Colonic mucosa (tissue), 4 donors: ENCODE measurements at regions not wholly inside any gene's neighbourhood (a gene's known extent, or its start where the extent isn't known, plus 50 kb on each side); places are given as distances from the start of the nearest gene placed in this dataset.

Source experiments
- DNase-seq: peaks from one replicate; pipeline ENCODE4 v3.0.0-alpha.2; 2020
- H3K27ac ChIP-seq: fragments of 200-600 bp; one replicate; pipeline ENCODE4 v1.8.0; 2021
- H3K27me3 ChIP-seq: fragments of 200-600 bp; one replicate; pipeline ENCODE4 v1.8.0; 2021
- H3K36me3 ChIP-seq: fragments of 200-600 bp; one replicate; pipeline ENCODE4 v1.8.0; 2021
- H3K4me1 ChIP-seq: fragments of 200-600 bp; one replicate; pipeline ENCODE4 v1.8.0; 2021; ENCODE audit warnings: mild to moderate bottlenecking
- H3K4me3 ChIP-seq: fragments of 200-600 bp; one replicate; pipeline ENCODE4 v1.8.0; 2021
- H3K9ac ChIP-seq, 2 donors: one replicate each; pipeline ENCODE4 v1.7.0; 2013; ENCODE audit warnings: control low read depth in 2 of 2, low read depth in 2 of 2, low read length in 2 of 2
- H3K9me3 ChIP-seq: fragments of 200-600 bp; one replicate; pipeline ENCODE4 v1.8.0; 2021
- CTCF ChIP-seq: fragments of 200-600 bp; IDR thresholded peaks from one replicate; pipeline ENCODE4 v1.8.0; 2022; ENCODE audit warnings: antibody characterized with exemption, mild to moderate bottlenecking
- intact Hi-C: fragments of 100-400 bp; cut with DNase I; formaldehyde crosslinking; loops from one replicate; pipeline ENCODE4 v1.14.1; 2022
- donor health status: healthy.
- donor health status: DM: no; HTN: no; CAD: no.
- donor health status: DM: no; HTN: no; CAD: no.

GRCh38 chr2:122029456-122029855 lies 274.0 kb downstream of the TSN start:
- no peak for TF ChIP-seq CTCF
- no peaks in the 10 kb centered on the region for H3K27me3 ChIP-seq
- H3K4me3 ChIP-seq, result no peak overlapping the region
- H3K36me3 ChIP-seq, result no peaks in the 10 kb centered on the region
- no peak for DNase-seq
- intact Hi-C loops, result no loop called here
- no peaks in the 10 kb centered on the region for H3K9me3 ChIP-seq
- no peak overlapping the region for H3K27ac ChIP-seq
- no peaks in the 10 kb centered on the region for H3K4me1 ChIP-seq
- no peak overlapping the region for H3K9ac ChIP-seq

GRCh38 chr2:122029945-122030344 lies 274.5 kb downstream of the TSN start:
- Histone ChIP-seq H3K36me3 (no peaks in the 10 kb centered on the region), H3K4me1 (no peaks in the 10 kb centered on the region), H3K27ac (no peak overlapping the region), H3K27me3 (no peaks in the 10 kb centered on the region), H3K9ac (no peak overlapping the region), H3K4me3 (no peak overlapping the region), H3K9me3 (no peaks in the 10 kb centered on the region)
- intact Hi-C loops, result no loop called here
- TF ChIP-seq CTCF, result no peak
- no peak for DNase-seq

GRCh38 chr2:122031544-122032263 lies 276.3 kb downstream of the TSN start:
- no peaks in the 10 kb centered on the region for H3K9me3 ChIP-seq
- H3K4me3 ChIP-seq, result no peak overlapping the region
- no peaks in the 10 kb centered on the region for H3K4me1 ChIP-seq
- H3K27ac ChIP-seq, result no peak overlapping the region
- H3K27me3 ChIP-seq, result no peaks in the 10 kb centered on the region
- no peak for TF ChIP-seq CTCF
- DNase-seq, result no peak
- intact Hi-C loops, result no loop called here
- no peak overlapping the region for H3K9ac ChIP-seq
- no peaks in the 10 kb centered on the region for H3K36me3 ChIP-seq

- Histone ChIP-seq H3K27me3 (no peaks in the 10 kb centered on the region), H3K9me3 (no peaks in the 10 kb centered on the region), H3K9ac (no peak overlapping the region), H3K4me1 (no peaks in the 10 kb centered on the region), H3K4me3 (no peak overlapping the region), H3K36me3 (no peaks in the 10 kb centered on the region), H3K27ac (no peak overlapping the region)
- TF ChIP-seq CTCF, result no peak
- DNase-seq, result no peak
- intact Hi-C loops, result no loop called here
These were observed 276.8 kb downstream of the TSN start for GRCh38 chr2:122032264-122032645.

GRCh38 chr2:122033778-122034177 lies 278.3 kb downstream of the TSN start:
- intact Hi-C loops, result no loop called here
- H3K9me3 ChIP-seq, result no peaks in the 10 kb centered on the region

More at GRCh38 chr2:122033778-122034177, 278.3 kb downstream of the TSN start:
- no peak for TF ChIP-seq CTCF
- DNase-seq, result no peak
- Histone ChIP-seq H3K4me3 (no peak overlapping the region), H3K9ac (no peak overlapping the region), H3K27ac (no peak overlapping the region), H3K36me3 (no peaks in the 10 kb centered on the region), H3K27me3 (no peaks in the 10 kb centered on the region), H3K4me1 (no peaks in the 10 kb centered on the region)
